ENCODE measurements at regions not wholly inside any gene's neighbourhood (a gene's known extent, or its start where the extent isn't known, plus 50 kb on each side); places are given as distances from the start of the nearest gene placed in this dataset.

DNA sequence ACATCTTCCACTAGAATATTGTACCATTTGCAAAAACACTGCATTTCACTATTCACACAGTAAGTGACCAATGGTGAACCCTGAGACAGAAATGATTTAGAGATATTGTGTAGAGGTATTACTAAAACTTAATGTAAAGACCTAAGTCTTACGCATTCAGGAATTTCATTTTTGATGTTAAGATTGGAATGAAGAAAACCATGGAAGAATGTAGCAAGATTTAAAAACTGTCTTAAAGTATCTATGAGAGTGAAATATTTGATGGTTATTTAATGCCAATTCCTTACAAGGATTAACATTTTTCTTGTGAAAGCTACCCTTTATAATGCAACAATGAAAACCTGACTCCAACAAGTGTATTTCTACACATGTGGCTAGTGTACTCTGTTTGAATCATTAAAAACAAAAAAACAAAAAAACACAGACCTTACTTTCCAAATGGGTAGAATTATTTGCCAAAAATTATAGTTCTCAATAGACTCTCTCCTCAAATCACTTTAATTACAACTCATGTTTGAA, 172.0 kb downstream of the NNT start:
- no peak for FAIRE-seq
- CTCF ChIA-PET, result no interaction called here
- H3K4me3 ChIP-seq, result no peak overlapping the region
- peaks cover 14% of the 10 kb centered on the region; the same call in 2 of the 3 replicates for H3K4me1 ChIP-seq
- 100% methylated on average over 1 of the region's 1 CpG for WGBS (ENCODE audit: missing lambda C conversion rate)
- POLR2A ChIA-PET, result no interaction called here
- DNase-seq (ENCODE audit: low read depth in 1 of 2, low spot score in 1 of 2), result no peak
- no peak overlapping the region for H3K27ac ChIP-seq
- TF ChIP-seq ZFP36 (IDR thresholded peaks at IDR 0.05; ENCODE audit: borderline replicate concordance, partially characterized antibody) (no peak), BHLHE40 (IDR thresholded peaks at IDR 0.05; ENCODE audit: low read depth, low read length) (no peak)
- H3K9me3 ChIP-seq, result no peaks in the 10 kb centered on the region; the same call in 1 of the 3 replicates
- no peak for ATAC-seq
- H3K4me2 ChIP-seq, result no peak overlapping the region

DNA sequence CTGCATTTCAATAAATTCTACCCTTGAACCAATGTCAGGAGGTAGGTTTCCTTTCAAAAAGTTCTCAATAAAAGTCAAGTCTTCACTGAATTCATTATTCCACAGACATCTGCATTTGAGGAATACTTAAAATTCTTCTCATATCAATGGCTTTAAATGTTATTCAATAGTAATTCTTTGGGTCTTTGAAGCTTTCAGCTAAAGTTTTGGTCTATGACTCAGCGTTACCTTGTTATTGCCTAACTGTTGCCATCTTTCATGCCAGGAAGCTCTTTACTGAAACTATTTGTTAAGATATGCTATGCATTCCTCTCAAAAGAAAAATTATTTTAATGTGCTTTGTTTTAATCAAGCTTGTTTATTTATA, 170.5 kb downstream of the NNT start:
- Histone ChIP-seq H3K4me3 (no peak overlapping the region), H3K27ac (peak overlapping the region; percentile 44 to 72; a peak in 5 of 6 replicates), H3K9me3 (no peaks in the 10 kb centered on the region; the same call in 1 of the 3 replicates), H3K4me2 (peak overlapping the region; percentile 50), H3K4me1 (peaks cover 14% of the 10 kb centered on the region; the same call in 2 of the 3 replicates)
- CTCF ChIA-PET, result no interaction called here
- FAIRE-seq (peak; percentile 39), DNase-seq (ENCODE audit: low read depth in 1 of 2, low spot score in 1 of 2) (peak in 1 of 2 experiments; percentile 14), ATAC-seq (no peak)
- POLR2A ChIA-PET, result no interaction called here
- 28% methylated on average over 1 of the region's 1 CpG for WGBS (ENCODE audit: missing lambda C conversion rate)
- TF ChIP-seq FOSL2 (IDR thresholded peaks at IDR 0.05) (no peak; the same call in 1 of the 2 replicates), FOSL2 (CRISPR knock-in tag; IDR thresholded peaks at IDR 0.05) (0 out of 2 replicates have a peak, but pooled peaks have one; percentile 5), MAFK (IDR thresholded peaks at IDR 0.05; ENCODE audit: partially characterized antibody) (peak; percentile 3), CBX2 (IDR thresholded peaks at IDR 0.05; ENCODE audit: borderline replicate concordance, low read depth) (no peak), MYC (IDR thresholded peaks at IDR 0.05; ENCODE audit: borderline replicate concordance, low read length) (no peak), HDAC2 (IDR thresholded peaks at IDR 0.05) (no peak), POLR2A (IDR thresholded peaks at IDR 0.05; ENCODE audit: low read length) (no peak), NR3C1 (IDR thresholded peaks at IDR 0.05) (no peak), BHLHE40 (IDR thresholded peaks at IDR 0.05; ENCODE audit: low read depth, low read length) (no peak), CEBPB (IDR thresholded peaks at IDR 0.05) (peak; percentile 37 to 44; a peak in 1 of 4 replicates), FOXS1 (CRISPR knock-in tag; IDR thresholded peaks at IDR 0.05) (no peak), ZSCAN20 (CRISPR knock-in tag; IDR thresholded peaks at IDR 0.05) (no peak)
- TF ChIP-seq, protein P1, sequence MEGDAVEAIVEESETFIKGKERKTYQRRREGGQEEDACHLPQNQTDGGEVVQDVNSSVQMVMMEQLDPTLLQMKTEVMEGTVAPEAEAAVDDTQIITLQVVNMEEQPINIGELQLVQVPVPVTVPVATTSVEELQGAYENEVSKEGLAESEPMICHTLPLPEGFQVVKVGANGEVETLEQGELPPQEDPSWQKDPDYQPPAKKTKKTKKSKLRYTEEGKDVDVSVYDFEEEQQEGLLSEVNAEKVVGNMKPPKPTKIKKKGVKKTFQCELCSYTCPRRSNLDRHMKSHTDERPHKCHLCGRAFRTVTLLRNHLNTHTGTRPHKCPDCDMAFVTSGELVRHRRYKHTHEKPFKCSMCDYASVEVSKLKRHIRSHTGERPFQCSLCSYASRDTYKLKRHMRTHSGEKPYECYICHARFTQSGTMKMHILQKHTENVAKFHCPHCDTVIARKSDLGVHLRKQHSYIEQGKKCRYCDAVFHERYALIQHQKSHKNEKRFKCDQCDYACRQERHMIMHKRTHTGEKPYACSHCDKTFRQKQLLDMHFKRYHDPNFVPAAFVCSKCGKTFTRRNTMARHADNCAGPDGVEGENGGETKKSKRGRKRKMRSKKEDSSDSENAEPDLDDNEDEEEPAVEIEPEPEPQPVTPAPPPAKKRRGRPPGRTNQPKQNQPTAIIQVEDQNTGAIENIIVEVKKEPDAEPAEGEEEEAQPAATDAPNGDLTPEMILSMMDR (IDR thresholded peaks at IDR 0.05), result no peak
- TF ChIP-seq, protein P2, sequence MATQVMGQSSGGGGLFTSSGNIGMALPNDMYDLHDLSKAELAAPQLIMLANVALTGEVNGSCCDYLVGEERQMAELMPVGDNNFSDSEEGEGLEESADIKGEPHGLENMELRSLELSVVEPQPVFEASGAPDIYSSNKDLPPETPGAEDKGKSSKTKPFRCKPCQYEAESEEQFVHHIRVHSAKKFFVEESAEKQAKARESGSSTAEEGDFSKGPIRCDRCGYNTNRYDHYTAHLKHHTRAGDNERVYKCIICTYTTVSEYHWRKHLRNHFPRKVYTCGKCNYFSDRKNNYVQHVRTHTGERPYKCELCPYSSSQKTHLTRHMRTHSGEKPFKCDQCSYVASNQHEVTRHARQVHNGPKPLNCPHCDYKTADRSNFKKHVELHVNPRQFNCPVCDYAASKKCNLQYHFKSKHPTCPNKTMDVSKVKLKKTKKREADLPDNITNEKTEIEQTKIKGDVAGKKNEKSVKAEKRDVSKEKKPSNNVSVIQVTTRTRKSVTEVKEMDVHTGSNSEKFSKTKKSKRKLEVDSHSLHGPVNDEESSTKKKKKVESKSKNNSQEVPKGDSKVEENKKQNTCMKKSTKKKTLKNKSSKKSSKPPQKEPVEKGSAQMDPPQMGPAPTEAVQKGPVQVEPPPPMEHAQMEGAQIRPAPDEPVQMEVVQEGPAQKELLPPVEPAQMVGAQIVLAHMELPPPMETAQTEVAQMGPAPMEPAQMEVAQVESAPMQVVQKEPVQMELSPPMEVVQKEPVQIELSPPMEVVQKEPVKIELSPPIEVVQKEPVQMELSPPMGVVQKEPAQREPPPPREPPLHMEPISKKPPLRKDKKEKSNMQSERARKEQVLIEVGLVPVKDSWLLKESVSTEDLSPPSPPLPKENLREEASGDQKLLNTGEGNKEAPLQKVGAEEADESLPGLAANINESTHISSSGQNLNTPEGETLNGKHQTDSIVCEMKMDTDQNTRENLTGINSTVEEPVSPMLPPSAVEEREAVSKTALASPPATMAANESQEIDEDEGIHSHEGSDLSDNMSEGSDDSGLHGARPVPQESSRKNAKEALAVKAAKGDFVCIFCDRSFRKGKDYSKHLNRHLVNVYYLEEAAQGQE (IDR thresholded peaks at IDR 0.05), result no peak

DNA sequence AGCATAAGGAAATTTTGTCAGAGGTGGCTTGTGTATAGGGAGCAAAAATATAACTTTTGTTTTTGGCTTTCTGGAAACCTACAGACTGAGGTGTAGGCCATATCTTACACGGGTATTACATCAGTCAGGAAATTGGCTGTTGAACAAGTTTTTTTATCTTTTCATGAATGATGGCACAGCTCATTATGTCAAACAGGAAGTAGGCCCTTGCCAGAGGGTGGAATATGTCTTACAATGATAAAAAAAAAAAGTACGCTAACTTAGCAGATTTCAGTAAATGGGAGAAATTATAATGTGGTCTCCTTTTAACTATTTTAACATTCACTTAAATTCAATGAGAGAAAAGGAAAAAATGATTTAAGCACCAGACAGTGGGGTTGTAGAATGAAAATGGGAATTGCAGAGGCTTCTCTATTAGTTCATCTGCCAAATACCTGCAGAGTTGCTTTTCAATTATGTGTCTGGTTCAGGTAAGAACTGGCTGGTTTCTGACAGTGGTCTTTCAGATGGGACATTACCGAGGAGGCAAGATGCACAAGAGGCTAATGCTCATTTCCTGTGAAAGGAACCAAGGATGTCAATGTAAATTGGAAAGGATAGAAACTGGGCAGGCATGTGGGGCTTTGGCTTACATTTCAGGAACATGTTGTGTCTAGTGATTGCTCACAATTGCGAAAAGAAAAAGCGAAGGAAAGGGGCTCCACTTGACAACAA, 169.9 kb downstream of the NNT start:
- Histone ChIP-seq H3K4me3 (no peak overlapping the region), H3K4me1 (peaks cover 14% of the 10 kb centered on the region; the same call in 2 of the 3 replicates), H3K4me2 (peak overlapping the region; percentile 50), H3K27ac (peak overlapping the region; percentile 44 to 72; a peak in 5 of 6 replicates), H3K9me3 (no peaks in the 10 kb centered on the region; the same call in 1 of the 3 replicates)
- CTCF ChIA-PET, result no interaction called here
- peak in 1 of 2 experiments; percentile 19 for DNase-seq (ENCODE audit: low read depth in 1 of 2, low spot score in 1 of 2)
- 32% methylated on average over 5 of the region's 5 CpGs for WGBS (ENCODE audit: missing lambda C conversion rate)
- FAIRE-seq, result no peak
- peak in 1 of 2 experiments; percentile 56; a peak in 1 of 6 replicates for ATAC-seq
- POLR2A ChIA-PET, result no interaction called here
- no peak for TF ChIP-seq ZSCAN20 (CRISPR knock-in tag; IDR thresholded peaks at IDR 0.05)
- TF ChIP-seq BHLHE40 (IDR thresholded peaks at IDR 0.05; ENCODE audit: low read depth, low read length), result no peak
- TF ChIP-seq PHF8 (IDR thresholded peaks at IDR 0.05; ENCODE audit: borderline replicate concordance, low read depth), result no peak
- TF ChIP-seq, protein P3, sequence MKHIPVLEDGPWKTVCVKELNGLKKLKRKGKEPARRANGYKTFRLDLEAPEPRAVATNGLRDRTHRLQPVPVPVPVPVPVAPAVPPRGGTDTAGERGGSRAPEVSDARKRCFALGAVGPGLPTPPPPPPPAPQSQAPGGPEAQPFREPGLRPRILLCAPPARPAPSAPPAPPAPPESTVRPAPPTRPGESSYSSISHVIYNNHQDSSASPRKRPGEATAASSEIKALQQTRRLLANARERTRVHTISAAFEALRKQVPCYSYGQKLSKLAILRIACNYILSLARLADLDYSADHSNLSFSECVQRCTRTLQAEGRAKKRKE (CRISPR knock-in tag; IDR thresholded peaks at IDR 0.05; ENCODE audit: low read depth), result no peak
- no peak for TF ChIP-seq RFX5 (IDR thresholded peaks at IDR 0.05)
- TF ChIP-seq SMC3 (IDR thresholded peaks at IDR 0.05), result no peak
- TF ChIP-seq, protein P4, sequence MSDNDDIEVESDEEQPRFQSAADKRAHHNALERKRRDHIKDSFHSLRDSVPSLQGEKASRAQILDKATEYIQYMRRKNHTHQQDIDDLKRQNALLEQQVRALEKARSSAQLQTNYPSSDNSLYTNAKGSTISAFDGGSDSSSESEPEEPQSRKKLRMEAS (IDR thresholded peaks at IDR 0.05), result no peak
- TF ChIP-seq SREBF2 (IDR thresholded peaks at IDR 0.05), result no peak
- TF ChIP-seq, protein P5, sequence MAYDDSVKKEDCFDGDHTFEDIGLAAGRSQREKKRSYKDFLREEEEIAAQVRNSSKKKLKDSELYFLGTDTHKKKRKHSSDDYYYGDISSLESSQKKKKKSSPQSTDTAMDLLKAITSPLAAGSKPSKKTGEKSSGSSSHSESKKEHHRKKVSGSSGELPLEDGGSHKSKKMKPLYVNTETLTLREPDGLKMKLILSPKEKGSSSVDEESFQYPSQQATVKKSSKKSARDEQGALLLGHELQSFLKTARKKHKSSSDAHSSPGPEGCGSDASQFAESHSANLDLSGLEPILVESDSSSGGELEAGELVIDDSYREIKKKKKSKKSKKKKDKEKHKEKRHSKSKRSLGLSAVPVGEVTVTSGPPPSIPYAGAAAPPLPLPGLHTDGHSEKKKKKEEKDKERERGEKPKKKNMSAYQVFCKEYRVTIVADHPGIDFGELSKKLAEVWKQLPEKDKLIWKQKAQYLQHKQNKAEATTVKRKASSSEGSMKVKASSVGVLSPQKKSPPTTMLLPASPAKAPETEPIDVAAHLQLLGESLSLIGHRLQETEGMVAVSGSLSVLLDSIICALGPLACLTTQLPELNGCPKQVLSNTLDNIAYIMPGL (CRISPR knock-in tag; IDR thresholded peaks at IDR 0.05; ENCODE audit: borderline replicate concordance), result no peak
- TF ChIP-seq EHF (CRISPR knock-in tag; IDR thresholded peaks at IDR 0.05), result no peak
- no peak for TF ChIP-seq CHD2 (IDR thresholded peaks at IDR 0.05; ENCODE audit: low read length, partially characterized antibody)
